Stimulated activated CD8-positive, alpha-beta memory T cell treated with anti-CD3 and anti-CD28 coated beads, Interleukin-7, amount 100 ng/mL, for 48 hours (primary cell): ENCODE measurements at regions not wholly inside any gene's neighbourhood (a gene's known extent, or its start where the extent isn't known, plus 50 kb on each side); places are given as distances from the start of the nearest gene placed in this dataset.

ENCODE experiments used
- DNase-seq, 2 donors: peaks; one replicate each; pipeline ENCODE4 v3.0.0-alpha.2; 2020; ENCODE audit warnings: low read depth in 1 of 2; ENCODE audit errors: extremely low read depth in 1 of 2

GRCh38 chr16:13781575-13782338 lies 138.2 kb upstream of the ERCC4 start:
- no peak for DNase-seq

GRCh38 chr16:13791095-13791494 lies 128.9 kb upstream of the ERCC4 start:
- DNase-seq, result no peak

GRCh38 chr16:13793841-13794409 lies 126.0 kb upstream of the ERCC4 start:
- no peak for DNase-seq

GRCh38 chr16:13795131-13795530 lies 124.8 kb upstream of the ERCC4 start:
- DNase-seq, result no peak

- no peak for DNase-seq
These were observed 122.2 kb upstream of the ERCC4 start for GRCh38 chr16:13797718-13798117.

GRCh38 chr16:13798211-13798610 lies 121.7 kb upstream of the ERCC4 start:
- no peak for DNase-seq

- DNase-seq, result no peak
These were observed 116.0 kb upstream of the ERCC4 start for GRCh38 chr16:13803974-13804373.

GRCh38 chr16:13805951-13806350 lies 114.0 kb upstream of the ERCC4 start:
- DNase-seq, result no peak

- DNase-seq, result no peak
These were observed 113.3 kb upstream of the ERCC4 start for GRCh38 chr16:13806671-13807070.

GRCh38 chr16:13808102-13808501 lies 111.9 kb upstream of the ERCC4 start:
- no peak for DNase-seq

- no peak for DNase-seq
These were observed 110.2 kb upstream of the ERCC4 start for GRCh38 chr16:13809765-13810164.

- no peak for DNase-seq
These were observed 108.1 kb upstream of the ERCC4 start for GRCh38 chr16:13811834-13812233.

GRCh38 chr16:13816701-13817100 lies 103.3 kb upstream of the ERCC4 start:
- no peak for DNase-seq

- DNase-seq, result no peak
These were observed 96.5 kb upstream of the ERCC4 start for GRCh38 chr16:13823501-13823900.

GRCh38 chr16:13829697-13830299 lies 90.2 kb upstream of the ERCC4 start:
- DNase-seq, result no peak

- no peak for DNase-seq
These were observed 86.4 kb upstream of the ERCC4 start for GRCh38 chr16:13833515-13833914.

GRCh38 chr16:13835387-13835786 lies 84.6 kb upstream of the ERCC4 start:
- no peak for DNase-seq

GRCh38 chr16:13835935-13836730 lies 83.8 kb upstream of the ERCC4 start:
- no peak for DNase-seq

- DNase-seq, result no peak
These were observed 81.4 kb upstream of the ERCC4 start for GRCh38 chr16:13838401-13839190.

GRCh38 chr16:13839577-13839976 lies 80.4 kb upstream of the ERCC4 start:
- DNase-seq, result no peak

- DNase-seq, result no peak
These were observed 74.7 kb upstream of the ERCC4 start for GRCh38 chr16:13845232-13845631.
